ENCODE measurements at regions not wholly inside any gene's neighbourhood (a gene's known extent, or its start where the extent isn't known, plus 50 kb on each side); places are given as distances from the start of the nearest gene placed in this dataset.
"Not testable (repeated sequence)": the region's sequence is repeated elsewhere in the genome, so short reads cannot be mapped to it uniquely, and the experiment has no call there.

- no peak for DNase-seq
Observed at GRCh38 chr15:62326460-62327011, 161.5 kb upstream of the C2CD4B start.

DNA sequence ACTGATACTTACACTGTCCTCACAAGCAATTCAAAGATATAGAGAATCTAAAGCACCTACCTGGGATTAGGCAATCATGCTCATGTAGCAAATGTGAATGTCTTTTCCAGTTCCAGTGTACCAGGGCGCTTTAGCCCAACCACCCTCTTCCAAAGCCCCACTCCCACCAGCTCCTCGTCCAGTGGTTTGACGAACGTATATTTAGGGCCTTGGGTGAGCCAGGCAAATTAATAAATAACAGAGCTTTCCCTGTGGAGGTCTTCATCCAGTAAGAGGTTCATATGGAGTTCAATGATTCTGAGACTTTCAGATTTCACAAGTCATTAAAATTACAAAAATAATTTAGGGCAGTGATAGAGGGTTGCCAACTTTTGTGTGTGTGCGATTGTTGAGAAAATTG is 162.3 kb upstream of the C2CD4B start:
- no peak for DNase-seq

- not testable (repeated sequence) for DNase-seq
Observed at GRCh38 chr15:62332472-62332871, 167.4 kb upstream of the C2CD4B start.

DNA sequence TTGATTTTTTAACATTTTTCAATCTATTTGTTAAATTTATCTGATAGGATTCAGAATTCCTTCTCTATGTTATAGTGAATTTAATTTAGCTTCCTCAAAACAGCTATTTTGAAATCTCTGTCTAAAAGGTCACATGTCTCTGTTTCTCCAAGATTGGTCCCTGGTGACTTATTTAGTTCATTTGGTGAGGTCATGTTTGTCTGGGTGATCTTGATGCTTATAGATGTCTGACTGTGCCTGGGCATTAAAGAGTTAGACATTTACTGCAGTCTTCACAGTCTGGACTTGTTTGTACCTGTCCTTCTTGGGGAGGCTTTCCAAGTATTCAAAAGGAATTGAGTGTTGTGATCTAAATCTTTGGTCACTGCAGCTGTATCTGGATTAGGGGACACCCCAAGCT is 169.5 kb upstream of the C2CD4B start:
- no peak for DNase-seq

DNA sequence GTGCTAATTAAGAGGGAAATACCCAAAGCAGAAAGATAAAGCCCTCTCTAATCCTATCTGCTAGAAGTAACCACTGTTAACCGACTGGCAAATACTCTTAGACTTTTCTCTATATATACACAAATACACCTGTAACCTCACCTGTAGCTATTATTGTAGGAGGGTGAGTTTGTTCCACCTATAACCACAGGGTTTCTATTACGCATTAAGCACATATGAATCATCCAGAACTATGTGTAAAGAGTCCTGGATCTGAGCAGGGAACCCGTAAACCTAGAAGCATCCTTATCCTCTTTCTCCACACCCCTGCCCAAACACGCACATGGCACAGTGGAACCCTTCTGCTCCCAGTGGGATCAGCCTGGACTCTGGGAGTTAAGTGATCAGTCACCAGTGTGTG is 172.8 kb upstream of the C2CD4B start:
- no peak for DNase-seq

DNA sequence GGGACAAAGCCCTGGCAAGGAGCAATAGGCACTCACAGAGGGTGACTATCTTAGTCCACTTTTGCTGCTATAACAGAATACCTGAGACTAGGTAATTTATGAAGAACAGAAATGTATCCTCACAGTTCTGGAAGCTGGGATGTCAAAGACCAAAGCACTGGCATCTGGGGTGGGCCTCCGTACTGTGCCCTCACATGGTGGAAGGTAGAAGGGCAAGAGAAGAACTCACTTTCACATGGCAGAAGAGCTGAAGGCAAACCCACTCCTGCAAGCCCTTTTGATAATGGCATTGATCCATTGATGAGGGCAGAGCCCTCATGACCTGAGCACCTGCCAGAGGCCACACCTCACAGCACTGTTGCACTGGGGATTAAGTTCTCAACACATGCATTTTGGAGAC is 173.4 kb upstream of the C2CD4B start:
- DNase-seq: no peak

GRCh38 chr15:62342959-62343358 is 177.9 kb upstream of the C2CD4B start:
- DNase-seq: no peak

DNA sequence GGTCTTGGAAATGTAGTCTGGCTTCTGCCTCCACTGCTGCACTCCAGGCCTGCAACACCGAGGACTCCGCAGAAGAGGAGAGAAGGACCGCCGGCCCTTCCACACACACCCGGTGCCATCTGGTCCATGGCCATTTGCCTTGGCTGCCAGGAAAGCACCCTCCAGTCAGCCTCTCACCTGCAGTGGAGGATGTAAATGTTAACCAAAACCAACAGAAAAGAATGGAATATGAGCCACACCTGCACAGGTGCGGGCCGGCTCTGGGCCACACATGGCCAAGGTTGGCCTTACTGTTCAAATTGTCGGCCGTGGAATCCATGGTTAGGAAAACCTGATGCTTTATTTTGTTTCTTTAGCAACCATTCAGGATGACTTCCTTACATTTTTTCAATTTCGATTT is 178.3 kb upstream of the C2CD4B start:
- DNase-seq: no peak

DNA sequence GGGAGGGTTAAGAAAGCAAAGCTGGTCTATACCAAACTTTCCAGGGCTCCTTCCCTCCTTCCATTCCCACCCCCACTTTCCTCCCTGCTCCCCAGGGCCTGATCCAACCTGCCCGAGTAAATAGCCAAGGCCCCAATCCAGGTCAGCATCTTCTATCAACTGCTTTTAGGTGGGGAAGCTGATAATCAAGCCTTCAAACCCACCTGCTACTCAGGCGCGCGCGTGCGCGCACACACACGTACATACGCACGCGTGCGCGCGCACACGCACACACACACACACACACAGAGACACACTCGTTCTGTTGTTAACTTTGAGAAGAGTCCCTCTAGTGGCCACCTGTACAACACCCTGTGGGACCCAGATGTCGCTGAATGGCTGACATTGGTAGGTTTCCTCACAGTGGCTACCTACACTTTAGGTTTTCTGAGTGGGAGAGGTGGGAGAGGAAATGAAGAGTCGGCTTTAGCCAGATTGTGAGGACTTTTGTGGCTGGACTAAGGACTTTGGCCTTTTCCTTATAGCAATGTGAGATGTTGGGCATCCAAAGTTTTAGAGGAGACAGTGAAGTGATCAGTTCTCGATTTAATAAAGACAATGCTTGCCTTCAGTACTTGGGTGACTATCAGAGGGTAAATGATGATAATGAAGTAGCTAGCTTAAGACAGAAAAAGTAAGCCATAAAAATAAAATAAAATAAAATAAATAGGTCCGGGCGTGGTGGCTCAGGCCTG is 179.9 kb upstream of the C2CD4B start:
- peak; percentile 62 to 73 for DNase-seq

GRCh38 chr15:62346168-62346567 is 181.1 kb upstream of the C2CD4B start:
- DNase-seq: no peak

DNA sequence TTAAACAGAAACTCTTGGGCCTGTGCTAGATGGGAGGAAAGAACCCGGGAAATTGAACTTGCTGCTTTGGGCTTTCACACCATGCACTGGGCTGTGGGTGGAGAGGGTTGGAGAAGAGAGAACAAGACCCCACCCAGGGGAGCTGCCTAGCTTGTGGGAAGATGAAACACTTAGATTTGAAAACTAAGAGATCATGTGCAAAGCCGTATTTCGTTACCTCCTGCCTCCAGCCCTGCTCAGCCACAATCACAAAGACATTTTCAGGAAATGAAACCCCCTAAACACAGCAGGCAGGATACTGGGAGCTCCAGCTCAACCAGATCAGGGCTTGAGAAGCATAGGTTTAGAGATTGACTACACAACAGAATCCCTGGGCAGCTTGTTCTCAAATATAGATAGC is 183.0 kb upstream of the C2CD4B start:
- DNase-seq: no peak

DNA sequence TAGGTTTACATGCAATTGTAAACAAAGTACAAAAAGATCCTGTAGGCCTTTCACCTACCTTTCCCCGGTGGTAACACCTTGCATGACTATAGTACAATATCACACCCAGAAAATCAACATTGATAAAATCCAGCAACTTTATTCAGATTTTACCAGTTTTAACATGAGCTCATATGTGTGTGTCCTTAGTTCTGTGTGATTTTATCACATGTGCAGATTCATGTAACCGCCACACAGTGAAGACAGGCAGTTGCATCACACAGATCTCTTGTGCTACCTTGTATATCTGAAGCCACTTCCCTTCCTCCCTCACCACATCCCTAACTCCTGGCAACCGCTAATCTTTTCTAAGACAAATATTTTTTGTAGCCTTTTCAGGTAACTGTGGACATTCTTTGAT is 183.5 kb upstream of the C2CD4B start:
- DNase-seq: no peak

GRCh38 chr15:62352817-62353216 is 187.7 kb upstream of the C2CD4B start:
- no peak for DNase-seq

- DNase-seq: no peak
Observed at GRCh38 chr15:62357431-62357830, 192.3 kb upstream of the C2CD4B start.

GRCh38 chr15:62359416-62359815 is 194.3 kb upstream of the C2CD4B start:
- no peak for DNase-seq

GRCh38 chr15:62360332-62361097 is 195.4 kb upstream of the C2CD4B start:
- DNase-seq: no peak

GRCh38 chr15:62362144-62362543 is 197.1 kb upstream of the C2CD4B start:
- DNase-seq: no peak

DNA sequence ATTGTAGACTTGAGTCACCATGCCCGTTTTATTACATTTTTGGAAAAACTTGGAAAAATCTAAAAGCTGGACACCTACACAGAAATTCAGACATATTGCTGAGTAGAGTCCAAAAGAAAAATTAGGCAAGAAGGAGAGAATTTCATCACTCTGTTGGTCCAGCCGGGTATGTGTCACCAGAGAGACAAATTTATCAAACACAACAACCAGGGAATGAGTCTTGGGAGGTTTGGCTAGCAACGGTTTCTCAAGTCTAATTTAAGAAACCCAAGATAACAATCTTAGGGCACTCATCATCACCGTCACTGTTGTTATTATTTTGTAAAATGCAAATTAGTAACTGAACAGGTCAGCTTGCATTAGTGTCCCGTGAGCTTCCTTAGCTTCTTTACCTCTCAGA is 197.5 kb upstream of the C2CD4B start:
- no peak for DNase-seq

- DNase-seq: no peak
Observed at GRCh38 chr15:62363913-62364312, 198.8 kb upstream of the C2CD4B start.

DNA sequence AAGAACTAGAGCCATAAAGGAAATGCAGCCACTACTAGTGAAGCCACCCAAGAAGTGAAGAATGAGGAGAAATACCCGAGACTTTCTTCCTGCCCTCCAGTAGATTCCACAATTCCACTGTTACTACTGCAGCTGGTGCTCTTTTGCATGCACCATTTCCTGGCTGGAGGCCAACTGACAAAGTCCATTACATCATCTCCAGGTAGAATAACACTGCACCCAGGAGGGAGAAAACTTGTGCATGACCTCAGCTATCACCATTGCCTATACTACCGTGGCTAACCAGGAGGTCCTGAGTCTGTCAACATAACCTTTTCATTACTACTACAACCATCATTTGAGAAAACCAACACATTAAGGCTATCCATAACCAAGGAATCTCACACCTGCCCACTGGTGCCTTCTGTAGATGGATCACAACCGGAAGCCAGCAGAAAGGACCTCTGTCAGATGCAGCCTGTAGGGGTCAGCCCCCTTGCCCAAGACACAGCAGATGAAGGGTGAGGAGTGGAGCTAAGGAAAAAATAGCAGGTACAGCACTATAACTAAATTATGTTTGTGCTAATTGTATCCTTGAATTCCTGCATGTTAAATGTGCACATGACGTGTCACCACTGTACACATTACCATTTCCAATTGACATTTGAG is 200.8 kb upstream of the C2CD4B start:
- DNase-seq: no peak

- DNase-seq: no peak
Observed at GRCh38 chr15:62369454-62369853, 204.4 kb upstream of the C2CD4B start.

DNA sequence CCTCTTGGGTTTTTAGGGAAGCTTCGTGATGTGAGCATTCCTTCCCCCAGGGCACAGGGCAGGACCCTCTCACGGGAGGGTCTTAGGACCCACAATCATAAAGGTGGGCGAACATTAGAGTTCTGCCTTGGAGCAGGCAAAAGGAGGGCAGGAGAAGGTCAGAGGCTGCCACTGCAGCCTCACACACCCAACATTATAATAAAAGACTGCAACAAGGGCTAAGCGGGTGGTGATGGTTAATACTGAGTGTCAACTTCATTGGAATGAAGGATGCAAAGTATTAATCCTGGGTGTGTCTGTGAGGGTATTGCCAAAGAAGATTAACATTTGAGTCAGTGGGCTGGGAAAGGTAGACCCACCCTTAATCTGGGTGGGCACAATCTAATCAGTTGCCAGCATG is 206.6 kb upstream of the C2CD4B start:
- DNase-seq: not testable (repeated sequence)

GRCh38 chr15:62377736-62378480 is 212.8 kb upstream of the C2CD4B start:
- DNase-seq: no peak
